HG02588 (cell line): ENCODE measurements at regions not wholly inside any gene's neighbourhood (a gene's known extent, or its start where the extent isn't known, plus 50 kb on each side); places are given as distances from the start of the nearest gene placed in this dataset.

Source experiments
- ATAC-seq: cut with Tn5 transposase; IDR thresholded peaks from one replicate; pipeline ENCODE4 v1.9.1; 2021; ENCODE audit warnings: mild to moderate bottlenecking, moderate library complexity; ENCODE audit not compliant: unreplicated experiment

- peak; percentile 41 for ATAC-seq
Observed at GRCh38 chr1:192518700-192519099, 56.9 kb upstream of the RGS1 start.

DNA sequence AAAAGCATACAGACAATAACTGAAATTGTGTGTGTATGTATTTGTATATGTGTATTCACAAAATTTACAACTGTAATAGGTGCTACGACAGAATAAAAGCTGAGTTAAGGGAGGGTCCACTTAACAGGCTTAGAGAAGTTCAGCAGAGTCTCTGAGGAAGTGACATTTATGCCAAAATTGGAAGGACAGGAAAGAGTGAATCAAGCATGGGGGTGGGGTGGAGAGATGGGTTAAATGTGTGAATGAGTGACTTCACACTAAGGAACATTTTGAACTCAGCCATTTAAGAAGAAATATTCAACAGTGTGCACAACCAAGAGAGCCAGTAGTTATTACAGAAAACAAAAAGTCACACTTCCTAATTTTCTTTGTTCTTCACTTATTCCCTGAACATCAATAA is 53.8 kb upstream of the RGS1 start:
- no peak for ATAC-seq

- ATAC-seq = no peak
Observed at GRCh38 chr1:192522673-192523072, 52.9 kb upstream of the RGS1 start.

- no peak for ATAC-seq
Observed at GRCh38 chr1:192524223-192524622, 51.4 kb upstream of the RGS1 start.
